ENCODE measurements at regions not wholly inside any gene's neighbourhood (a gene's known extent, or its start where the extent isn't known, plus 50 kb on each side); places are given as distances from the start of the nearest gene placed in this dataset.
"Not testable (repeated sequence)": the region's sequence is repeated elsewhere in the genome, so short reads cannot be mapped to it uniquely, and the experiment has no call there.

GRCh38 chr2:5150871-5151270 lies 541.3 kb upstream of the SOX11 start:
- DNase-seq (ENCODE audit: low spot score) = no peak

- no peak for DNase-seq (ENCODE audit: low spot score)
Observed at GRCh38 chr2:5164776-5165525, 527.2 kb upstream of the SOX11 start.

GRCh38 chr2:5172923-5173322 lies 519.3 kb upstream of the SOX11 start:
- DNase-seq (ENCODE audit: low spot score) = no peak

GRCh38 chr2:5173876-5174535 lies 518.2 kb upstream of the SOX11 start:
- DNase-seq (ENCODE audit: low spot score) = no peak

GRCh38 chr2:5175231-5175630 lies 517.0 kb upstream of the SOX11 start:
- DNase-seq (ENCODE audit: low spot score) = no peak

- DNase-seq (ENCODE audit: low spot score) = no peak
Observed at GRCh38 chr2:5176764-5177163, 515.4 kb upstream of the SOX11 start.

GRCh38 chr2:5183031-5183430 lies 509.2 kb upstream of the SOX11 start:
- no peak for DNase-seq (ENCODE audit: low spot score)

- DNase-seq (ENCODE audit: low spot score) = no peak
Observed at GRCh38 chr2:5187283-5187682, 504.9 kb upstream of the SOX11 start.

GRCh38 chr2:5188636-5189035 lies 503.5 kb upstream of the SOX11 start:
- DNase-seq (ENCODE audit: low spot score) = no peak

- DNase-seq (ENCODE audit: low spot score) = no peak
Observed at GRCh38 chr2:5190023-5190422, 502.2 kb upstream of the SOX11 start.

GRCh38 chr2:5195636-5196035 lies 496.5 kb upstream of the SOX11 start:
- DNase-seq (ENCODE audit: low spot score) = no peak

- no peak for DNase-seq (ENCODE audit: low spot score)
Observed at GRCh38 chr2:5203134-5203755, 488.9 kb upstream of the SOX11 start.

GRCh38 chr2:5206742-5207141 lies 485.4 kb upstream of the SOX11 start:
- not testable (repeated sequence) for DNase-seq (ENCODE audit: low spot score)

GRCh38 chr2:5215989-5216607 lies 476.1 kb upstream of the SOX11 start:
- DNase-seq (ENCODE audit: low spot score) = no peak

GRCh38 chr2:5227062-5227699 lies 465.0 kb upstream of the SOX11 start:
- no peak for DNase-seq (ENCODE audit: low spot score)

GRCh38 chr2:5229574-5229973 lies 462.6 kb upstream of the SOX11 start:
- no peak for DNase-seq (ENCODE audit: low spot score)

- no peak for DNase-seq (ENCODE audit: low spot score)
Observed at GRCh38 chr2:5230444-5230843, 461.7 kb upstream of the SOX11 start.

- no peak for DNase-seq (ENCODE audit: low spot score)
Observed at GRCh38 chr2:5230855-5231254, 461.3 kb upstream of the SOX11 start.

- DNase-seq (ENCODE audit: low spot score) = no peak
Observed at GRCh38 chr2:5231287-5231686, 460.9 kb upstream of the SOX11 start.

GRCh38 chr2:5234563-5234962 lies 457.6 kb upstream of the SOX11 start:
- DNase-seq (ENCODE audit: low spot score) = no peak

GRCh38 chr2:5235701-5236100 lies 456.5 kb upstream of the SOX11 start:
- no peak for DNase-seq (ENCODE audit: low spot score)

- DNase-seq (ENCODE audit: low spot score) = no peak
Observed at GRCh38 chr2:5236249-5236648, 455.9 kb upstream of the SOX11 start.

Data from HuH-7 (cell line).